GM19240 (cell line): ENCODE measurements at regions not wholly inside any gene's neighbourhood (a gene's known extent, or its start where the extent isn't known, plus 50 kb on each side); places are given as distances from the start of the nearest gene placed in this dataset.
"Not testable (repeated sequence)": the region's sequence is repeated elsewhere in the genome, so short reads cannot be mapped to it uniquely, and the experiment has no call there.

Experiments used
- DNase-seq: peaks from one replicate; pipeline ENCODE4 v3.0.0; 2011; ENCODE audit warnings: low spot score; ENCODE audit not compliant: insufficient read length

GRCh38 chr20:48360342-48360975 lies 467.3 kb downstream of the PREX1 start:
- no peak for DNase-seq

- no peak for DNase-seq
These were observed 468.0 kb downstream of the PREX1 start for GRCh38 chr20:48359692-48360341.

- DNase-seq: not testable (repeated sequence)
These were observed 468.8 kb downstream of the PREX1 start for GRCh38 chr20:48359055-48359390.

- DNase-seq: no peak
These were observed 469.4 kb downstream of the PREX1 start for GRCh38 chr20:48358176-48359054.

GRCh38 chr20:48357714-48358113 lies 470.1 kb downstream of the PREX1 start:
- DNase-seq: no peak

GRCh38 chr20:48354903-48355302 lies 472.9 kb downstream of the PREX1 start:
- DNase-seq: no peak

- DNase-seq: no peak
These were observed 473.4 kb downstream of the PREX1 start for GRCh38 chr20:48354320-48354876.

- DNase-seq: no peak
These were observed 475.2 kb downstream of the PREX1 start for GRCh38 chr20:48352628-48353027.

GRCh38 chr20:48352042-48352441 lies 475.8 kb downstream of the PREX1 start:
- DNase-seq: no peak

GRCh38 chr20:48350313-48350988 lies 477.3 kb downstream of the PREX1 start:
- DNase-seq: no peak

GRCh38 chr20:48349656-48350055 lies 478.1 kb downstream of the PREX1 start:
- no peak for DNase-seq

GRCh38 chr20:48348022-48348421 lies 479.8 kb downstream of the PREX1 start:
- no peak for DNase-seq

GRCh38 chr20:48342822-48343513 lies 484.8 kb downstream of the PREX1 start:
- DNase-seq: no peak

GRCh38 chr20:48340883-48341281 lies 486.9 kb downstream of the PREX1 start:
- no peak for DNase-seq

- no peak for DNase-seq
These were observed 487.6 kb downstream of the PREX1 start for GRCh38 chr20:48339986-48340882.

GRCh38 chr20:48339190-48339985 lies 488.4 kb downstream of the PREX1 start:
- no peak for DNase-seq

GRCh38 chr20:48338717-48339116 lies 489.1 kb downstream of the PREX1 start:
- DNase-seq: no peak

- no peak for DNase-seq
These were observed 491.2 kb downstream of the PREX1 start for GRCh38 chr20:48336597-48336996.
